GM20000 (cell line): ENCODE measurements at regions not wholly inside any gene's neighbourhood (a gene's known extent, or its start where the extent isn't known, plus 50 kb on each side); places are given as distances from the start of the nearest gene placed in this dataset.

Source experiments
- DNase-seq: peaks from one replicate; pipeline ENCODE4 v3.0.0; 2012; ENCODE audit warnings: low spot score
- CTCF ChIP-seq: IDR thresholded peaks from 2 replicates; pipeline ENCODE4 v1.5.1; 2012; ENCODE audit warnings: mild to moderate bottlenecking, control low read depth; ENCODE audit errors: extremely low read depth, missing control alignments

GRCh38 chr2:145412155-145412554, 892.2 kb upstream of the ZEB2 start:
- DNase-seq: no peak
- no peak for TF ChIP-seq CTCF

GRCh38 chr2:145411493-145411892, 891.6 kb upstream of the ZEB2 start:
- TF ChIP-seq CTCF: no peak
- DNase-seq: peak; percentile 7

GRCh38 chr2:145410086-145410485, 890.2 kb upstream of the ZEB2 start:
- no peak for TF ChIP-seq CTCF
- no peak for DNase-seq

- no peak for TF ChIP-seq CTCF
- DNase-seq: no peak
Measured at GRCh38 chr2:145408980-145409379, 889.1 kb upstream of the ZEB2 start.

GRCh38 chr2:145404690-145405089, 884.8 kb upstream of the ZEB2 start:
- no peak for TF ChIP-seq CTCF
- no peak for DNase-seq

- DNase-seq: no peak
- TF ChIP-seq CTCF: no peak
Measured at GRCh38 chr2:145402706-145403277, 882.9 kb upstream of the ZEB2 start.

- DNase-seq: no peak
- no peak for TF ChIP-seq CTCF
Measured at GRCh38 chr2:145399131-145399530, 879.2 kb upstream of the ZEB2 start.
